ENCODE measurements at regions not wholly inside any gene's neighbourhood (a gene's known extent, or its start where the extent isn't known, plus 50 kb on each side); places are given as distances from the start of the nearest gene placed in this dataset.

DNA sequence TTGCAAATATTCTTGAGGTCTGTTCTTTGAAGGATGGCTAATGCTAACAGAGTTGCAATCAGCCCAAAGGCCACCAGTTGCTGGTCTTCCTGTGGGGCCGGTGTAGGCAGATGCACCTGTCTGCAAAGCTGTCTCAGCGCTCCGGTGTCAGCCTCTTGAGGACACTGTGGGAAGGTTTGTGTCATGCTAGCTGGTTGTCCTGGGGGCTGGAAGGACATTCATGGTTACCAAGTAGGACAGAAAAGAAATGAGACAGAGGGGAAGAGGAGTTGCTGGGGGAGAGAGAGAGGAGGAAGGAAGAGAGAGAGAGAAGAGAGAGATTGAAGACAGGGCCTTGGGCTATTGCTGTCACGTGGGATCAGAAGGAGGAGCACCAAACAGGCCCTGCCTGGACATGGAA, 639.6 kb upstream of the HS6ST1 start:
- TF ChIP-seq TAF1 (IDR thresholded peaks at IDR 0.05; ENCODE audit: low read depth, low read length) (no peak), POLR2AphosphoS5 (IDR thresholded peaks at IDR 0.05; ENCODE audit: low read depth, low read length) (no peak), POLR2A (IDR thresholded peaks at IDR 0.05; ENCODE audit: low read depth, low read length) (no peak), SPI1 (IDR thresholded peaks at IDR 0.05; ENCODE audit: low read depth, low read length) (no peak)
